Right atrium auricular region (tissue), 2 donors: ENCODE measurements at regions not wholly inside any gene's neighbourhood (a gene's known extent, or its start where the extent isn't known, plus 50 kb on each side); places are given as distances from the start of the nearest gene placed in this dataset.

ENCODE experiments used
- DNase-seq: peaks from one replicate; pipeline ENCODE4 v3.0.0-alpha.2; 2019; ENCODE audit warnings: low spot score
- H3K27ac ChIP-seq, 2 donors: fragments of 200-600 bp; sonication (generic); 1 replicate in 1 of 2; 2 replicates in 1 of 2; pipeline ENCODE4 v1.5.1; 2016 to 2019
- H3K27me3 ChIP-seq, 2 donors: fragments of 200-600 bp; sonication (generic); one replicate each; pipeline versions ENCODE4 v1.5.1 to v1.6.0; 2017 to 2019
- H3K36me3 ChIP-seq: fragments of 200-600 bp; sonication (generic); one replicate; pipeline ENCODE4 v1.5.1; 2016
- H3K4me1 ChIP-seq, 2 donors: fragments of 200-600 bp; sonication (generic); one replicate each; pipeline versions ENCODE4 v1.5.1 to v1.6.0; 2017 to 2019
- H3K4me3 ChIP-seq, 2 donors: fragments of 200-600 bp; sonication (generic); 1 replicate in 1 of 2; 2 replicates in 1 of 2; pipeline ENCODE4 v1.5.1; 2017 to 2019; ENCODE audit warnings: mild to moderate bottlenecking in 1 of 2, moderate library complexity in 1 of 2
- H3K9me3 ChIP-seq, 2 donors: fragments of 200-600 bp; sonication (generic); one replicate each; pipeline ENCODE4 v1.5.1; 2019
- TF ChIP-seq, protein P1 (sequence below), 2 donors: fragments of 200-600 bp; sonication (generic); IDR thresholded peaks; one replicate each; pipeline ENCODE4 v1.5.1; 2019; ENCODE audit warnings: antibody characterized with exemption in 2 of 2

DNA sequence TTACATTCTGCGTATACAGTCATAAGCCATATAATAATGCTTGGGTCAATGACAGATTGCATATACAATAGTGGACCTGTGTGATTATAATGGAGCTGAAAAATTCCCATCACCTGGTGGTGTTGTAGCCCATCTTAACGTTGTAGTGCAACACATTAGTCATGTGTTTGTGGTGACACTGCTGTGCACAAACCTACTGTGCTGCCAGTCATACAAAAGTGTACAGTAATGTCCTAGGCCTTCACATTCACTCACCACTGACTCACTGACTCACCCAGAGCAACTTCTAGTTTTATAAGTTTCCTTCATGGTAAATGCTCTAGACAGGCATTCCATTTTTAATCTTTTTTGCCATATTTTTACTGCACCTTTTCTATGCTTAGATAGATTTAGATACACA, 194.8 kb upstream of the SEL1L start:
- Histone ChIP-seq H3K4me3 (no peak overlapping the region), H3K27me3 (no peaks in the 10 kb centered on the region), H3K27ac (no peak overlapping the region), H3K36me3 (no peaks in the 10 kb centered on the region), H3K4me1 (no peaks in the 10 kb centered on the region), H3K9me3 (no peaks in the 10 kb centered on the region)
- TF ChIP-seq, protein P1, sequence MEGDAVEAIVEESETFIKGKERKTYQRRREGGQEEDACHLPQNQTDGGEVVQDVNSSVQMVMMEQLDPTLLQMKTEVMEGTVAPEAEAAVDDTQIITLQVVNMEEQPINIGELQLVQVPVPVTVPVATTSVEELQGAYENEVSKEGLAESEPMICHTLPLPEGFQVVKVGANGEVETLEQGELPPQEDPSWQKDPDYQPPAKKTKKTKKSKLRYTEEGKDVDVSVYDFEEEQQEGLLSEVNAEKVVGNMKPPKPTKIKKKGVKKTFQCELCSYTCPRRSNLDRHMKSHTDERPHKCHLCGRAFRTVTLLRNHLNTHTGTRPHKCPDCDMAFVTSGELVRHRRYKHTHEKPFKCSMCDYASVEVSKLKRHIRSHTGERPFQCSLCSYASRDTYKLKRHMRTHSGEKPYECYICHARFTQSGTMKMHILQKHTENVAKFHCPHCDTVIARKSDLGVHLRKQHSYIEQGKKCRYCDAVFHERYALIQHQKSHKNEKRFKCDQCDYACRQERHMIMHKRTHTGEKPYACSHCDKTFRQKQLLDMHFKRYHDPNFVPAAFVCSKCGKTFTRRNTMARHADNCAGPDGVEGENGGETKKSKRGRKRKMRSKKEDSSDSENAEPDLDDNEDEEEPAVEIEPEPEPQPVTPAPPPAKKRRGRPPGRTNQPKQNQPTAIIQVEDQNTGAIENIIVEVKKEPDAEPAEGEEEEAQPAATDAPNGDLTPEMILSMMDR (IDR thresholded peaks at IDR 0.05), result no peak
- DNase-seq, result no peak

DNA sequence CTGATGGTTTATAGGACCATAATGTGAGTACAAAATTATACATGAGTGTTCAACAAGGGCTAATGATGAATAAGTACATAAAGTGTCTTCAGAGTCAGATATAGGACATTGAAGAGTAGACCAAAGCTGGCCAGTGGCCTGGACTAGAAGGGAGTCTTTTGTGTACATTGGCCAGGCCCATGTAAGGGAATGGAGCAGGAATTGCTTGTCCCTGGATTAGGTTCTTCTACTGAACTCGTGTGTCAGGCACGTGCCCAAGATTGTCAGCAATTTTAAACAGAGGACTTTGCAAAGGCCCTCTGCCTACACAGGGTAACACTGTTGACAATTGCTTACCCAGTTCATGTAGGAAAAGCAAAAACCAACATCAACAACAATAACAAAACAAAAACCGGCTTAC, 196.0 kb upstream of the SEL1L start:
- Histone ChIP-seq H3K9me3 (peaks cover 0 to 7% of the 10 kb centered on the region in 2 donors), H3K4me1 (no peaks in the 10 kb centered on the region), H3K27ac (no peak overlapping the region), H3K27me3 (no peaks in the 10 kb centered on the region), H3K4me3 (no peak overlapping the region), H3K36me3 (no peaks in the 10 kb centered on the region)
- TF ChIP-seq, protein P1 (IDR thresholded peaks at IDR 0.05), result no peak
- DNase-seq, result no peak

DNA sequence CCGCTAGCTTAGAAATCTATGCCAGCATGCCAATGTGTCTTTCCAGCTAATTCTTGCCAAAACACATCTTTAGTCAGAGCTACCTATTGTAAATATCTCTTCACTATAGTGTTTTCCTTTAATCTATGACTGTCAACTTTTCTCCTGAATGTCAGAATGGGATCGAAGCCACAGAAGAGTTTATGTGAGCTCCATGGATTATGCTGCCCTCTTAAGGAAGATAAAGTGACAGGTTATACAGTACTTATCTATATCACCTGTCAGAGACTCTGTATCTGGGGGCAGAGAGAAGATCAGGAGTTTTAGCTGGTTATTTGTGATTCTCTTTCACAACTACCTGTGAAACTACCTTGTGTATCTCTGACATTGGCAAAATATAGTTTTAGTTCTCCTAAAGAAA, 204.3 kb upstream of the SEL1L start:
- Histone ChIP-seq H3K9me3 (peaks cover 0 to 7% of the 10 kb centered on the region in 2 donors), H3K4me1 (no peaks in the 10 kb centered on the region), H3K4me3 (no peak overlapping the region), H3K36me3 (no peaks in the 10 kb centered on the region), H3K27me3 (no peaks in the 10 kb centered on the region), H3K27ac (no peak overlapping the region)
- TF ChIP-seq, protein P1 (IDR thresholded peaks at IDR 0.05), result no peak
- DNase-seq, result no peak

DNA sequence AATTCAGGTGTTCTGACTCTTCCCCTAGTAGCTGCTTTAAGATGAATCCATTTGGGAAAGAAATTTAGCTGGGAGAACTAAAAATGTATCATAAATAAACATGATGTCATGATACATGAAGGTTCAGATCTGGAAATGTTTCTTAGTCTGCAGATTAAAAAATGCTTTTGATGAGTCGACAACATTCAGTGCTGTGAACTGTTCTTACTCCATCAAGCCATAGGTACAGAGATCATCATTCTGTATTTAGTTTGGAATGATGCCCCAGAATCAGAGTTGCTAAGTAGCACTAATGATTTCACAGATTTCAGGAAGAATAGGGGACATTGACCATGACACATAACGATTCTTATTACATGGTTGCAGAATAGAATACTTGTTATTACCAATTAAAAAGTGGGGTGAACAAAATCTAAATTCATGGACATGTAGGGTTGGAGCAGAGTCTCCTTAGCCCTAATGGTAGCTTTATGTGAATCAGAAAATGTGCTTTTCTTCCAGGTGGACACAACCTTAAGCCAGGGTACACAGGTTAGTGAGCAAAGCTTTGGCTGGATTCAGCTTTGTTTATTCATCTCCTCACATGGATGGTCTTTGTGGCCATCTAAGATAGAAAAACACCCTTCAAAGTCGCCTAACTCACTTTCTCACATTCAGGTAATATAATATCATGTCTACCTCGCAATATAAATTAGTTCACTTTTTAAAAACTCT, 205.4 kb upstream of the SEL1L start:
- Histone ChIP-seq H3K36me3 (no peaks in the 10 kb centered on the region), H3K9me3 (peaks cover 0 to 2% of the 10 kb centered on the region in 2 donors), H3K27ac (no peak overlapping the region), H3K4me1 (no peaks in the 10 kb centered on the region), H3K4me3 (no peak overlapping the region), H3K27me3 (no peaks in the 10 kb centered on the region)
- TF ChIP-seq, protein P1 (IDR thresholded peaks at IDR 0.05), result no peak
- DNase-seq, result no peak

DNA sequence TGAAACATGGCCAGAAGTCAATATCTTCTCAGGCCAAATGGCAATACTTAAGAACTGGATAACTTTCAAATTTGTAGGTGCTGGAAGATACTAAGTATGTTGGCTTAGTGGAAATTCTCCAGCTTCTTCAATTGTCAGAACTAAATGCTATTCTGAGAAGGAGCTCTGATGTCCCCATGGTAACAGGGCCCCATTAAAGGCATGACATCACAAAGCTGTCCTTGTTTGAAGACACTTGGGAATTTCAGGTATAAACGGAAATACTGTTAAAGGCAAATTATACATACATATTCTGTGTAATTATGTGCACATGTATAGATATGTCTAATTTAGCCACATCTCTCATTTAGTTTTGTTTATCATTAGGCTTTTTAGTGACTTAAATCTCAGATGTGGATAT, 210.0 kb upstream of the SEL1L start:
- Histone ChIP-seq H3K4me3 (no peak overlapping the region), H3K27ac (no peak overlapping the region), H3K36me3 (no peaks in the 10 kb centered on the region), H3K4me1 (no peaks in the 10 kb centered on the region), H3K9me3 (no peaks in the 10 kb centered on the region), H3K27me3 (no peaks in the 10 kb centered on the region)
- DNase-seq, result no peak
- TF ChIP-seq, protein P1 (IDR thresholded peaks at IDR 0.05), result no peak

DNA sequence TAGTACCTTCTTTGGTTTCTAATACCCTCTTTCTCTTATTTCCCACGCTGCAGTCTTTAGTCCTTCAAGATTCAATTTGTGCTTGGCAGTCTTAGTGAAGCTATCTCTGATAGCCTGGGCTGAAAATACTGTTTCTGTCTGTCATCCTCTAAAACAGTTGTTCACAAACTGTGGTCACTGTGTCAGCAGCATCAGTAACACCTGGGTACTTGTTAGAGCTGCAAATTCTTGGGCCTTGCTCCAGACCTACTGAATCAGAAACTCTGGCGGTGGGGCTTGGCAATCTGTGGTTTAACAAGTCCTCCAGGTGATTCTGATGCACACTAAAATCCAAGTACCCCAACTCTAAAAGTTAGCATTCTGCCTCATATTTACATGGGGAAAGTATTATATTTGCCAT, 217.5 kb upstream of the SEL1L start:
- TF ChIP-seq, protein P1 (IDR thresholded peaks at IDR 0.05), result no peak
- no peak for DNase-seq
- no peak overlapping the region for H3K4me3 ChIP-seq
- no peaks in the 10 kb centered on the region for H3K36me3 ChIP-seq
- H3K4me1 ChIP-seq, result no peaks in the 10 kb centered on the region
- H3K27ac ChIP-seq, result no peak overlapping the region
- no peaks in the 10 kb centered on the region for H3K27me3 ChIP-seq
- no peaks in the 10 kb centered on the region for H3K9me3 ChIP-seq
